GM18505 (cell line): ENCODE measurements at regions not wholly inside any gene's neighbourhood (a gene's known extent, or its start where the extent isn't known, plus 50 kb on each side); places are given as distances from the start of the nearest gene placed in this dataset.
A peak's percentile ranks its signal among the peaks of the same experiment; 100 is the strongest.

Experiments
- ATAC-seq: cut with Tn5 transposase; IDR thresholded peaks from one replicate; pipeline ENCODE4 v1.9.1; 2021; ENCODE audit not compliant: unreplicated experiment
- POLR2A ChIP-seq: IDR thresholded peaks from 4 replicates; pipeline ENCODE4 v1.6.1; 2011; ENCODE audit warnings: borderline replicate concordance; ENCODE audit not compliant: insufficient read depth, insufficient read length; ENCODE audit errors: extremely low read depth

- ATAC-seq: no peak
- TF ChIP-seq POLR2A: no peak
Observed at GRCh38 chr1:106868828-106869227, 187.6 kb upstream of the PRMT6 start.

DNA sequence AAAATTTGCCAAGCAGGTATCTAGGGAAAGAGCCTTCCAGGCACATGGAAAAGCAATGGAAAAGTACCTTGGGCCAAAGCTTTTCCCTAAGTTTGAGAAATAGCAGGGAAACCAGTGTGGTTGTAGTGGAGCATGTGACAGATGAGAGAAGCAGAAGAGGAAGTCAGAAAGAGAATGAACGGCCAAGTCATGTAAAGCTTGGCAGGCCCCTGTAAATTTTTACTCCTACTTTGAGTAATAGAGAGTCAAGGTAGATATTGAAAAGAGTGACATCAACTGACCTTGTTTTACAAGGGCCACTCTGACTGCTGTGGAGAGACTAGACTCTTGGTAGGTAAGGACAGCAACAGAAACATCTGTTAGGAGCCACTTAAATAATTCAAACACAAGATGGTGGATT is 180.9 kb upstream of the PRMT6 start:
- peak; percentile 78 for ATAC-seq
- no peak for TF ChIP-seq POLR2A

GRCh38 chr1:106876384-106876783 is 180.1 kb upstream of the PRMT6 start:
- no peak for TF ChIP-seq POLR2A
- ATAC-seq: peak; percentile 66

- no peak for TF ChIP-seq POLR2A
- no peak for ATAC-seq
Observed at GRCh38 chr1:106879538-106879937, 176.9 kb upstream of the PRMT6 start.

DNA sequence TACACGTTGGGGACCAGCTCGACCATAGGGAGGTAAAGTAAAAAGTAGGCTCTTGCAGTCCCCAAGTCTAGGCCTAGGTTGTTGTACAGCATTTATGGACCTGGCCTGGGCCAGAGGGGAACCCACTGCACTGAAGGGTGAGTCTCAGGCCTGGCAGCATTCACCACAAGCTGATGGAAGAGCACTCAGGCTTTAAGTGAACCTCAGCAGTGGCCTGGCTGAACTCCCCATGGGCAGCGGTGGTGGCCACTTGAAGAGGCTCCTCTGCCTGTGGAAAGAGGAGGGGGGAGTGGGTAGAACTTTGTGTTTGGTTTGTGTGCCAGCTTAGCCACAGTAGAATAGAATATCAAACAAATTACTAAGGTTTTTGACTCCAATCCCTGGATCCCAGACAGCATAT is 176.2 kb upstream of the PRMT6 start:
- ATAC-seq: no peak
- TF ChIP-seq POLR2A: no peak

GRCh38 chr1:106883208-106883607 is 173.3 kb upstream of the PRMT6 start:
- no peak for ATAC-seq
- TF ChIP-seq POLR2A: no peak

DNA sequence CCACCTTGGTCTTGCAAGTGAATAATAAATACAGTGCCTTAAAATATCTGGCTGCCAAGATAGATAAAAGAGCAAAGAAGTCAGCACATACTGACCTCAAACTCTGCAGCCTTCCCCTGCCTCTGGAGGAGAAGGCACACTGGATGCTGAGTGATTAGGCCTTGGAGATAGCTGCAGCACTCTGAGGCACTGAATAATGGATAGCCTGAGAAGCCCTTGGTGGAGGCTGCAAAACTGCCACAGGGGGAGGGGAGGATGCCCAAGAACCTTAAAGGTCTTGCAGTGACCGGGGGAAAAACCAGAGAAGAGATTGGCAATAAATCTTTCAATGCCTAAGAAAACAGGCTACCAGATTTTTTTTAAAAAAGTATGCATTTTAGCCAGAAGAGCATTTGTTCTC is 167.4 kb upstream of the PRMT6 start:
- ATAC-seq: no peak
- TF ChIP-seq POLR2A: no peak

GRCh38 chr1:106889583-106889982 is 166.9 kb upstream of the PRMT6 start:
- no peak for TF ChIP-seq POLR2A
- no peak for ATAC-seq

DNA sequence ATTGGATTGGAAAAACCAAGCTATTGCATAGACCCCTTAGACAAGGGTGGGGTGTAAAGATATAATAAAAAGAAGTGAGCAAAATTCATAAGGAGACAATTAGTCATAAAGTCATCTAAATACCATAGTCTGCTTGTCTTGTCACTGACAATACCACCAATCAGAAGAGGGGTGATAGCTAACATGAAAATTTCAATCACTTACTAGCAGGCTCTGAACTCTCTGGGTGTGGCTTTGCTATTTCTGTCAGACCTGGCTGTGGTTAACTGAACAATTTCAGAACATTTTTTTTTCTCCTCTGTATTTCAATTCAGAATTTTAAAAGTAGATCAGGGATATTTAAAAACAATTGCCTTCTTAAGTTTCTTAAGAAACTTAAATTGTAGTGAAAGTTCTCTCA is 158.5 kb upstream of the PRMT6 start:
- no peak for ATAC-seq

GRCh38 chr1:106899644-106900043 is 156.8 kb upstream of the PRMT6 start:
- ATAC-seq: no peak
- no peak for TF ChIP-seq POLR2A

More for the DNA sequence above, 158.5 kb upstream of the PRMT6 start:
- TF ChIP-seq POLR2A: no peak

- TF ChIP-seq POLR2A: no peak
- peak; percentile 100 for ATAC-seq
Observed at GRCh38 chr1:106907795-106908194, 148.7 kb upstream of the PRMT6 start.

- no peak for ATAC-seq
- no peak for TF ChIP-seq POLR2A
Observed at GRCh38 chr1:106908689-106909088, 147.8 kb upstream of the PRMT6 start.

DNA sequence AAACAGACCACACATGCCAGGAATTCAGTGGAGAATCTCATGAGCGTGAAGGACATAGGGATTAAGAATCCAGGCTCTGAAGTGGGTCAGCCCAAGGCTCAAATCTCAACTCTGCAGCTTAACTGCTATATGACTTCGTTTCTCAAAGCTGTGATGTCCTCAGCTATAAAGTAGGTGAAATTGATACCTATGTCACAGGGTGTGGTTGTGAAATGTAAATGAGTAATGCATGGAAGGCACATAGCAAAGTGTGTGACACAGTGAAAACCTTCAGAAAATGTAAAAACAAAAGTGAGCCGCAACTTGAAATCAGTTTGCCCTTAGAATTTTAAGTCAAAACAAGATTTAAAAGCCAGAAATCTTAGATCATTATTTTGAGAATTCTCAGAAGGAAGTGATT is 145.7 kb upstream of the PRMT6 start:
- TF ChIP-seq POLR2A: no peak
- ATAC-seq: no peak

DNA sequence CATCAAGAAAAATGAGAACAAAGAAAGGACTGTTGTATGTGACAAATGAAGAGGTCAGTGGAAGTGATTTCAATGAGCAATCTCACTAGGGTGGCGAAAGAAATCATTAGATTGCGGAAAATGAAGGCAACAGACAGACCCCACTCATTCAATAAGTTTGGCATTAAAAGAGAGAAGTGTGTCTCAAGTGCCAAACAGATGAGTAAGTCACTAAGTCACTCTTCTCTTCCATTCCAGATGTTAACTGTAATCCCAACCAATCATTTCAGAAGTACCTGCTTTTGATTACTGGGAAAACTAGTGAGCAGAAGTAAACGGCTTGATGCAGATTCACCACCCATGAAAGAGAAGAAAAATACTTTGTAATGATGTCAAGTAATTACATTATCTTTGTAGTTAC is 144.3 kb upstream of the PRMT6 start:
- no peak for ATAC-seq
- no peak for TF ChIP-seq POLR2A

DNA sequence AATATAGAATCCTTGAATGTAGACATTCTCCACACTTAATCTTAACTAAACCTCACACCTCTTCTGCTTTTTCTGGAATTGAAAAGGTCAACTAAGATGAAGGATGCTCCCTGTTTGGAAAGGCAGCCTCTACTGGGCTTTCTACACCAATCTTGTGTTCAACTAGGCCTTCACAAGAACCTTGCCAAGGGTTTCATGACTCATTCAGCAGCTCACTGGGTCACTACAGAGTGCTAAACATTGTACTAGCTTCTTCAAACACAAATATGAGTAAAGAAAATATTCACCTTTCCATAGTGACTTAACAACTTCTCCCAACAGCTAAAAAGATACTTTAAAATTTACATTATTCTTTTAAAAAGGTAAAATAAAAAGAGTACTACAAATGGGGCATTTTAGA is 135.3 kb upstream of the PRMT6 start:
- no peak for ATAC-seq
- no peak for TF ChIP-seq POLR2A

DNA sequence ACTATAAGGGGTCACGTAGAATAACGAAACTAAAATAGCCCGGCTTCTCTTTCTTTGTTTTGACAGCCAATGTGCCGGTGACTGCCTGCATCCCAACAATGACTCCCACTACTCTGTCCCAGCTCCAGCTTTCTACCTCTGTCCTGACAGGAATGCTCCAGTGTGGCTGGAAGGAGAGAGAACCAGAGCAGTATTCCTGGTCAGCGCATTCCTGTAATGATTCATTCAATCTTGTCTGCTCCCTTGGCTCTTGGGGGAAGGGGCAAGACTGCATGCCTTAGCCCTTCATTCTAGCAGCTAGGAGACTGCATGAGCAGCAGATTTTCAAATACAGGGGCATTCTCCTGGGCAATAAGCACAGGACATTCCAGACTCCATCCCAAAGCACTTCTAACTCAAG is 132.1 kb upstream of the PRMT6 start:
- ATAC-seq: no peak
- TF ChIP-seq POLR2A: no peak

DNA sequence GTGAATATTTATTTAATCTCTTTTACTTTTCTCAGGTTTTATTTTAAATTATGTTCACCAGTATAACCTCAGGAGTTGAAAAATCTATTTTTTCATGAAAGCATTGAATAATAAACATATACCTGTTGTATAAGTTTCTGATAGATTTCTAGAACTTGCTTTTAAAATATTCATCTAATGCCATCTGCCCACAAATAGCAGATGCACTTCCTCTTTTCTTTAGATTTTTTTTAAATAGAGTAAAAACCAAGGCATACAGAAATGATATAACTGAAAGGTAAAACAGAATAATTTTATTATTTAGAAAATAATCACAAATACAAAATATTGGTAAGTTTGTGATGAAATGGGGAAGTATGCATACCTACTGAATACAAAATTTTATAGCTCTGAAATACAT is 130.7 kb upstream of the PRMT6 start:
- no peak for ATAC-seq
- no peak for TF ChIP-seq POLR2A
